ENCODE measurements at regions not wholly inside any gene's neighbourhood (a gene's known extent, or its start where the extent isn't known, plus 50 kb on each side); places are given as distances from the start of the nearest gene placed in this dataset.
"Not testable (repeated sequence)": the region's sequence is repeated elsewhere in the genome, so short reads cannot be mapped to it uniquely, and the experiment has no call there.

GRCh38 chr18:79592684-79593083 is 86.9 kb upstream of the CTDP1 start:
- TF ChIP-seq POLR2A, POLR2AphosphoS5 (IDR thresholded peaks at IDR 0.05; ENCODE audit: low read depth, low read length): not testable (repeated sequence)
